ENCODE measurements at regions not wholly inside any gene's neighbourhood (a gene's known extent, or its start where the extent isn't known, plus 50 kb on each side); places are given as distances from the start of the nearest gene placed in this dataset.
A peak's percentile ranks its signal among the peaks of the same experiment; 100 is the strongest.

DNA sequence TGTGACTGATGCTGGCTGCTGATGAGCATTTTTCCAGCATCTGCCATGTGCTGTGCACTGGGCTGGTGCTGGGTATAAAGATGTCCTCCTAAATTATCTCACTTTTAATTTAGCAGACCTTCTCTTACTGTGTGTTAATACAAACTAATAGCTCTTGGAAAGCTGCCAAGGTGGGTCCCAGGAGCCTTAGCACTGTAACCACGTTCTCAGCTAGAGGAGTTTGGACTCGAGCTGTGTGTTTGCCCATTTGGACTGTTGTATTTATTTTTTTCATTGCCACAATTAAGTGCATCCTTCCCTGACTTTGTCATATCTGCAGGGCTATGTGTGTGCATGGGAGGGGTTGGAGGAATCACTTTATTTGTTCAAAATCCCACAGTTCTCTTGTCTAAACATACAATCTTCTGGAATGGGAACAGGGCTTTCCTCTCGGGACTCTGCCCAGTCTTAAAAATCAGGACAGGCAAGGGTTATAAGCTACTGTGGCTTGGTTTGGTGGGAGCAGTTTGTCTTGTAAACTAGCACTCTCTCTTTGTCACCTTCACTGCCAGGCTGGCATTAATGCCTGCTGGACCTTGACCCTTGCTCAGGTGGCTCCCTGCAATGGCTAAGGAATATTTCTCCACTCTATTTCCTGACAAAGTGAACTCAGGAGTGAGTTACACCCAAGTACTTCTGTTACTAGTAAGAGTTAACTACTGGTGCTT, 129.7 kb upstream of the MGAT5 start:
- ChIA-PET CTCF (interaction anchor here (1.0 to 17.5 kb wide), 5 partner anchors 81 to 289 kb away, joined by 3 to 320 read pairs (median 164); no protein-coding TSS in a partner anchor), RAD21 (ENCODE audit: unreplicated experiment) (interaction anchor here (1.0 to 2.8 kb wide), 4 partner anchors 119 to 288 kb away, joined by 3 to 8 read pairs (median 6); no protein-coding TSS in a partner anchor), POLR2A (interaction anchor here (1.5 kb wide), 1 partner anchor 95 kb away, joined by 4 read pairs; no protein-coding TSS in a partner anchor), SMC1A (ENCODE audit: uncharacterized antibody, unreplicated experiment) (interaction anchor here (1.0 to 4.1 kb wide), 7 partner anchors 83 to 288 kb away, joined by 3 to 35 read pairs (median 12); no protein-coding TSS in a partner anchor)
- Histone ChIP-seq H3K4me1 (ENCODE audit: control insufficient read depth, insufficient read depth, low read length) (peaks cover 35% of the 10 kb centered on the region), H3K79me2 (ENCODE audit: control insufficient read depth, insufficient read depth, low read length) (peaks cover 96% of the 10 kb centered on the region), H3K4me2 (ENCODE audit: control insufficient read depth, insufficient read depth) (peak overlapping the region; percentile 51), H3K9ac (ENCODE audit: control insufficient read depth, insufficient read depth, low read length) (no peak overlapping the region), H4K20me1 (ENCODE audit: control insufficient read depth, insufficient read depth) (no peaks in the 10 kb centered on the region; the same call in none of the 2 replicates), H2AFZ (ENCODE audit: control insufficient read depth, low read depth, low read length) (no peak overlapping the region), H3K4me3 (peak overlapping the region; percentile 92), H3K36me3 (ENCODE audit: control insufficient read depth in 2 of 2, insufficient read depth in 2 of 2, low read length in 1 of 2) (0 out of 4 replicates have a peak, but pooled peaks cover 0 to 2% of the 10 kb centered on the region in 2 experiments), H3K27ac (ENCODE audit: control insufficient read depth, insufficient read depth) (peak overlapping the region; percentile 7; the same call in 1 of the 2 replicates), H3K27me3 (replicated peaks in 1 of 2; ENCODE audit: control insufficient read depth in 2 of 2, insufficient read depth in 2 of 2, low read length in 1 of 2) (no peaks in the 10 kb centered on the region), H3K9me3 (replicated peaks; ENCODE audit: control insufficient read depth, insufficient read depth, low read length) (no peaks in the 10 kb centered on the region; the same call in 2 of the 3 replicates)
- FAIRE-seq: no peak
- no peak for DNase-seq (ENCODE audit: low read depth, low spot score)
- in situ Hi-C loops (cut with MboI) (no loop called here), intact Hi-C loops (cut with micrococcal nuclease; ENCODE audit: unreplicated experiment) (no loop called here)
- 46% methylated on average over 3 of the region's 3 CpGs for WGBS (ENCODE audit: insufficient coverage, insufficient replicate concordance, low lambda C conversion rate, missing lambda C conversion rate)
- TSS peak; percentile 20 for BruUV-seq (replicated peaks)
- no peak for ATAC-seq
- TF ChIP-seq KLF5 (IDR thresholded peaks at IDR 0.05; ENCODE audit: partially characterized antibody): no peak
- TF ChIP-seq MEF2B (IDR thresholded peaks at IDR 0.05; ENCODE audit: partially characterized antibody, poor library complexity, severe bottlenecking): peak; percentile 15

- in situ Hi-C loops (cut with MboI) (no loop called here), intact Hi-C loops (cut with micrococcal nuclease; ENCODE audit: unreplicated experiment) (no loop called here)
- H3K79me2 ChIP-seq (ENCODE audit: control insufficient read depth, insufficient read depth, low read length): peaks cover 95% of the 10 kb centered on the region
- no peak overlapping the region for H3K9ac ChIP-seq (ENCODE audit: control insufficient read depth, insufficient read depth, low read length)
- H3K27me3 ChIP-seq (replicated peaks in 1 of 2; ENCODE audit: control insufficient read depth in 2 of 2, insufficient read depth in 2 of 2, low read length in 1 of 2): no peaks in the 10 kb centered on the region
- FAIRE-seq (no peak), DNase-seq (ENCODE audit: low read depth, low spot score) (no peak), ATAC-seq (peak; percentile 65)
- CTCF ChIA-PET: interaction anchor here (0.6 to 17.5 kb wide), 11 partner anchors 9 to 323 kb away, joined by 3 to 320 read pairs (median 4); no protein-coding TSS in a partner anchor
- no peaks in the 10 kb centered on the region; the same call in none of the 2 replicates for H4K20me1 ChIP-seq (ENCODE audit: control insufficient read depth, insufficient read depth)
- H3K4me3 ChIP-seq: peak overlapping the region; percentile 54
- no TSS peak for BruUV-seq (replicated peaks)
- H3K4me1 ChIP-seq (ENCODE audit: control insufficient read depth, insufficient read depth, low read length): peaks cover 32% of the 10 kb centered on the region
- SMC1A ChIA-PET (ENCODE audit: uncharacterized antibody, unreplicated experiment): interaction anchor here (0.6 to 4.2 kb wide), 13 partner anchors 10 to 284 kb away, joined by 3 to 21 read pairs (median 4); no protein-coding TSS in a partner anchor
- POLR2A ChIA-PET: interaction anchor here (0.5 to 2.4 kb wide), 7 partner anchors 9 to 118 kb away, joined by 3 to 5 read pairs (median 3); no protein-coding TSS in a partner anchor
- no peak overlapping the region for H2AFZ ChIP-seq (ENCODE audit: control insufficient read depth, low read depth, low read length)
- peaks cover 0 to 12% of the 10 kb centered on the region in 2 experiments; a peak in 2 of 4 replicates for H3K36me3 ChIP-seq (ENCODE audit: control insufficient read depth in 2 of 2, insufficient read depth in 2 of 2, low read length in 1 of 2)
- WGBS (ENCODE audit: insufficient coverage, insufficient replicate concordance, low lambda C conversion rate, missing lambda C conversion rate): 90% methylated on average over 7 of the region's 7 CpGs
- RAD21 ChIA-PET (ENCODE audit: unreplicated experiment): interaction anchor here (0.9 to 3.0 kb wide), 8 partner anchors 9 to 284 kb away, joined by 3 to 12 read pairs (median 4); no protein-coding TSS in a partner anchor
- H3K27ac ChIP-seq (ENCODE audit: control insufficient read depth, insufficient read depth): 0 out of 2 replicates have a peak overlapping the region, but pooled peaks have one; percentile 17
- no peaks in the 10 kb centered on the region; the same call in 2 of the 3 replicates for H3K9me3 ChIP-seq (replicated peaks; ENCODE audit: control insufficient read depth, insufficient read depth, low read length)
- peak overlapping the region; percentile 53; the same call in 1 of the 2 replicates for H3K4me2 ChIP-seq (ENCODE audit: control insufficient read depth, insufficient read depth)
- 0 out of 3 replicates have a peak, but pooled peaks have one; percentile 23 for TF ChIP-seq POU2F2 (IDR thresholded peaks at IDR 0.05; ENCODE audit: borderline replicate concordance, low read depth, low read length)
- TF ChIP-seq KLF5 (IDR thresholded peaks at IDR 0.05; ENCODE audit: partially characterized antibody): no peak
- TF ChIP-seq MEF2A (IDR thresholded peaks at IDR 0.05; ENCODE audit: insufficient read depth, low read depth, low read length): no peak
- no peak for TF ChIP-seq SKIL (IDR thresholded peaks at IDR 0.05; ENCODE audit: low read depth, poor library complexity, severe bottlenecking)
- TF ChIP-seq RUNX3 (IDR thresholded peaks at IDR 0.05; ENCODE audit: low read length): peak; percentile 84
- TF ChIP-seq TCF7 (IDR thresholded peaks at IDR 0.05; ENCODE audit: borderline replicate concordance): no peak
- TF ChIP-seq MYB (IDR thresholded peaks at IDR 0.05; ENCODE audit: borderline replicate concordance, low read depth, low read length): no peak
- TF ChIP-seq BHLHE40 (IDR thresholded peaks at IDR 0.05; ENCODE audit: borderline replicate concordance in 1 of 2, low read depth in 2 of 2, low read length in 1 of 2): peak; percentile 68 to 78
- TF ChIP-seq TCF12 (IDR thresholded peaks at IDR 0.05; ENCODE audit: low read depth, low read length): peak; percentile 62; the same call in 1 of the 2 replicates
- TF ChIP-seq RB1 (IDR thresholded peaks at IDR 0.05; ENCODE audit: borderline replicate concordance): no peak
- no peak for TF ChIP-seq SMAD5 (IDR thresholded peaks at IDR 0.05; ENCODE audit: low read depth)
- no peak for TF ChIP-seq DPF2 (IDR thresholded peaks at IDR 0.05)
- no peak for TF ChIP-seq CREM (IDR thresholded peaks at IDR 0.05; ENCODE audit: low read depth)
These were observed 126.4 kb upstream of the MGAT5 start for GRCh38 chr2:134127496-134127895.

Measured in GM12878 (cell line).